ENCODE measurements at regions not wholly inside any gene's neighbourhood (a gene's known extent, or its start where the extent isn't known, plus 50 kb on each side); places are given as distances from the start of the nearest gene placed in this dataset.

DNA sequence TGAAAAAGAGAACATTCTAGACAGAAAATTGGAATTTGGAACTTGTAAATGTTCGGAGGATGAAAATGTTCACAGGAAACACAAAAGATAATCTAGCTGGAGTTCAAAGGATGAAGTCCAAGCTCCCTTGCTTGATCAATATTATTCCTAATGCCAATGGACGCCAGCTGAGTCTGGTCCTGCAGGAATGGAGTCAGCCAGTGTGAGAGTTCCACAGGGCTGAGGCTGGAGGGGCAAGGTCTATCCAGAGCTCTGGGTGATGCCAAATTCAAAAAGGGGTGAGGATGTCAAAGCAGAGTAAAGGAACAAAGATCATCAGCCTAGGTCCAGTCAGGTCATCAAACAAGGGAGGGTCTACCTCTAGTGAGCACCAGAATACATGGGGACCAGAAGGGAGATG, 78.5 kb upstream of the CTNNA2 start:
- TF ChIP-seq POLR2A (IDR thresholded peaks at IDR 0.05): no peak
- TF ChIP-seq, protein P1, sequence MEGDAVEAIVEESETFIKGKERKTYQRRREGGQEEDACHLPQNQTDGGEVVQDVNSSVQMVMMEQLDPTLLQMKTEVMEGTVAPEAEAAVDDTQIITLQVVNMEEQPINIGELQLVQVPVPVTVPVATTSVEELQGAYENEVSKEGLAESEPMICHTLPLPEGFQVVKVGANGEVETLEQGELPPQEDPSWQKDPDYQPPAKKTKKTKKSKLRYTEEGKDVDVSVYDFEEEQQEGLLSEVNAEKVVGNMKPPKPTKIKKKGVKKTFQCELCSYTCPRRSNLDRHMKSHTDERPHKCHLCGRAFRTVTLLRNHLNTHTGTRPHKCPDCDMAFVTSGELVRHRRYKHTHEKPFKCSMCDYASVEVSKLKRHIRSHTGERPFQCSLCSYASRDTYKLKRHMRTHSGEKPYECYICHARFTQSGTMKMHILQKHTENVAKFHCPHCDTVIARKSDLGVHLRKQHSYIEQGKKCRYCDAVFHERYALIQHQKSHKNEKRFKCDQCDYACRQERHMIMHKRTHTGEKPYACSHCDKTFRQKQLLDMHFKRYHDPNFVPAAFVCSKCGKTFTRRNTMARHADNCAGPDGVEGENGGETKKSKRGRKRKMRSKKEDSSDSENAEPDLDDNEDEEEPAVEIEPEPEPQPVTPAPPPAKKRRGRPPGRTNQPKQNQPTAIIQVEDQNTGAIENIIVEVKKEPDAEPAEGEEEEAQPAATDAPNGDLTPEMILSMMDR (IDR thresholded peaks at IDR 0.05): no peak
- TF ChIP-seq EP300 (IDR thresholded peaks at IDR 0.05): no peak
- no peaks in the 10 kb centered on the region for H3K36me3 ChIP-seq
- H3K4me1 ChIP-seq: no peaks in the 10 kb centered on the region
- H3K27me3 ChIP-seq: no peaks in the 10 kb centered on the region
- H3K4me3 ChIP-seq: no peak overlapping the region
- 85 to 88% methylated on average over 2 of the region's 2 CpGs for WGBS, 2 donors
- H3K9me3 ChIP-seq: no peaks in the 10 kb centered on the region
- no peak overlapping the region for H3K27ac ChIP-seq
- no peak for DNase-seq (ENCODE audit: low spot score in 2 of 2)

DNA sequence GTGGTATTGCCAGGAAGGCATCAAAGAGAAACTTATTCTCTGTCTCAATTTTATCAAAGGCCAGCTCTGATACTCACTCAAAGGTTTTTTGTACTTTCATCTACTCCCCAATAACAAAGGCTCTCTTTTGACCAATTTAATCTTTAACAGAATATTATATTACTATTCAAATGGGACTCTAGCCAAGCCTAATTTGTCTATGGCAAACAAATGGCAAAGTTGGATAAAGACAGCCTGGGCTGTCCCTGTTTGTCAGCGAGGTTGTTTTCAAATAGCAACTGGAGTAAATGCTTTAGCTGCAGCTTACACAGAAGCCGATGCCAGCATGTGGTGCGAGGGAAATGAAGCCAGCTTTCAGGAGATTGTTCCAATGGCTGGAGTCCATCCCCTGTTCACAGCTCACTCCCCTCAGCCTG, 80.1 kb upstream of the CTNNA2 start:
- H3K36me3 ChIP-seq: no peaks in the 10 kb centered on the region
- no peak overlapping the region for H3K27ac ChIP-seq
- H3K4me1 ChIP-seq: no peaks in the 10 kb centered on the region
- no peaks in the 10 kb centered on the region for H3K9me3 ChIP-seq
- H3K4me3 ChIP-seq: no peak overlapping the region
- H3K27me3 ChIP-seq: no peaks in the 10 kb centered on the region
- WGBS, 2 donors: 24 to 27% methylated on average over 3 of the region's 3 CpGs
- TF ChIP-seq POLR2A (IDR thresholded peaks at IDR 0.05): no peak
- TF ChIP-seq, protein P1 (IDR thresholded peaks at IDR 0.05): no peak
- TF ChIP-seq EP300 (IDR thresholded peaks at IDR 0.05): no peak
- no peak for DNase-seq (ENCODE audit: low spot score in 2 of 2)

DNA sequence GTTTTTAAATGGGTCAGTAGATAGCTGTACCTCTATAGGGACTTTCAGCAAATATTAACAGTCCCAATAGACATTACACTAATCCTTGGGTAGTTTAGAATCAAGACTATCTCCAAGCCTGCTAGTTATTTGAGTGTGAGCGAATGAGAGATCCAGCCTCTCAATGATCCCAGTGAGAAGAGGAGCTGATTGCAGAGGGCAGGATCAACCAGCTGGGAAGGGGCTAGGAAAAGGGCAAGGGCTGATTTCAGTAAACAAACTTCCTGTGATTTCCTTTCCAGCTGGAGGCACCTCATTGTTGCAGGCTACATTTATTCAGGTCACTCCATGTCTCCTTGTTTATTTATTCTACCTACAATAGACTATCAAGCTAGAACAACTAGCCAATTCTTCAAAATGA, 84.1 kb upstream of the CTNNA2 start:
- no peak overlapping the region for H3K4me3 ChIP-seq
- 44 to 68% methylated on average over 1 of the region's 1 CpG for WGBS, 2 donors
- TF ChIP-seq, protein P1 (IDR thresholded peaks at IDR 0.05): no peak
- TF ChIP-seq EP300 (IDR thresholded peaks at IDR 0.05) (no peak), POLR2A (IDR thresholded peaks at IDR 0.05) (no peak)

DNA sequence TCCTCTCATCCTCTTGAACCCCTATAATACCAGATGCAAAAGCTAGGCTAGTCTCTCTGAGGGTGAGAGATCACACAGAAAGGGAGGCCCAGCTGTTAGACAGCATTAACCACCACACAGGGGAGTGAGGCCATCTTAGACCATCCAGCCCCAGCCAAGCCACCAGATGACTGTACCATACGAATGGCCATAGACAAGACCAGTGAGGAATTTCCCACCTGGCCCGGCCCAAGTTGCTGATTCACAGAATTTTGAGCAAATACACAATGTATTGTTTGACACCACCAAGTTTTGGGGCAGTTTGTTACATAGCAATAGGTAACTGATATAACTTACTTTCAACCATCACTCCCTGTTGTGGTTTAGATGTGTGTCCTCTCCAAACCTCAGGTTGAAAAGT, 98.2 kb upstream of the CTNNA2 start:
- no peak overlapping the region for H3K27ac ChIP-seq
- DNase-seq (ENCODE audit: low spot score in 2 of 2): no peak
- no peaks in the 10 kb centered on the region for H3K36me3 ChIP-seq
- H3K4me3 ChIP-seq: no peak overlapping the region
- TF ChIP-seq EP300 (IDR thresholded peaks at IDR 0.05): no peak
- TF ChIP-seq POLR2A (IDR thresholded peaks at IDR 0.05): no peak
- TF ChIP-seq, protein P1 (IDR thresholded peaks at IDR 0.05): no peak
- no peaks in the 10 kb centered on the region for H3K9me3 ChIP-seq
- no peaks in the 10 kb centered on the region for H3K4me1 ChIP-seq
- no peaks in the 10 kb centered on the region for H3K27me3 ChIP-seq
- WGBS, 2 donors: 79 to 96% methylated on average over 2 of the region's 2 CpGs

More for the DNA sequence above, 84.1 kb upstream of the CTNNA2 start:
- Histone ChIP-seq H3K4me1 (no peaks in the 10 kb centered on the region), H3K9me3 (no peaks in the 10 kb centered on the region), H3K27me3 (no peaks in the 10 kb centered on the region), H3K36me3 (no peaks in the 10 kb centered on the region), H3K27ac (no peak overlapping the region)
- DNase-seq (ENCODE audit: low spot score in 2 of 2): no peak

DNA sequence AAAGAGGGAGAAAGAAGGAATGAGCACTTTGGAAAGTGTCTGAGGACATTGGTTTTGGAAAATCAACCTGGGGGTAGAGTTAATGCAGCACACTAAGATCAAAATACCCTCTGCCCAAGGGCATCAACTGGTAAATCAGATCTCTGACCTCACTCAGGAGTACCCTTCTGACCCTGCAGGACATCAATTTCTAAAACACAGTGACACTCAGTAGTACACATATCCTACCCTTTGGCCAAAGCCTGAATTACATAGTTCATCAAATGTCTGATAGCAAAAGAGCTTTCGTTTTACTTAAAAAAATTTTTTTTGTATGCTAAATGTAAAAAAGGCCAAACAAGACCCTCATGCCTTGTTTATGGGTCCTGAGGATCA, 118.4 kb upstream of the CTNNA2 start:
- 56 to 66% methylated on average over 1 of the region's 1 CpG for WGBS, 2 donors
- no peak overlapping the region for H3K4me3 ChIP-seq
- TF ChIP-seq EP300 (IDR thresholded peaks at IDR 0.05): no peak
- TF ChIP-seq POLR2A (IDR thresholded peaks at IDR 0.05): no peak
- TF ChIP-seq, protein P1 (IDR thresholded peaks at IDR 0.05): no peak
- no peak overlapping the region for H3K27ac ChIP-seq
- no peaks in the 10 kb centered on the region for H3K36me3 ChIP-seq
- H3K4me1 ChIP-seq: no peaks in the 10 kb centered on the region
- H3K27me3 ChIP-seq: no peaks in the 10 kb centered on the region
- no peaks in the 10 kb centered on the region for H3K9me3 ChIP-seq
- no peak for DNase-seq (ENCODE audit: low spot score in 2 of 2)

All from tibial nerve (tissue), 4 donors.